ENCODE measurements at regions not wholly inside any gene's neighbourhood (a gene's known extent, or its start where the extent isn't known, plus 50 kb on each side); places are given as distances from the start of the nearest gene placed in this dataset.
"Not testable (repeated sequence)": the region's sequence is repeated elsewhere in the genome, so short reads cannot be mapped to it uniquely, and the experiment has no call there.

GRCh38 chr5:14054111-14054854 is 88.9 kb upstream of the TRIO start:
- DNase-seq = no peak

GRCh38 chr5:14050821-14051220 is 92.3 kb upstream of the TRIO start:
- DNase-seq = no peak

- no peak for DNase-seq
Measured at GRCh38 chr5:14048434-14048833, 94.7 kb upstream of the TRIO start.

- no peak for DNase-seq
Measured at GRCh38 chr5:14041528-14042192, 97.2 kb upstream of the DNAH5 start.

DNA sequence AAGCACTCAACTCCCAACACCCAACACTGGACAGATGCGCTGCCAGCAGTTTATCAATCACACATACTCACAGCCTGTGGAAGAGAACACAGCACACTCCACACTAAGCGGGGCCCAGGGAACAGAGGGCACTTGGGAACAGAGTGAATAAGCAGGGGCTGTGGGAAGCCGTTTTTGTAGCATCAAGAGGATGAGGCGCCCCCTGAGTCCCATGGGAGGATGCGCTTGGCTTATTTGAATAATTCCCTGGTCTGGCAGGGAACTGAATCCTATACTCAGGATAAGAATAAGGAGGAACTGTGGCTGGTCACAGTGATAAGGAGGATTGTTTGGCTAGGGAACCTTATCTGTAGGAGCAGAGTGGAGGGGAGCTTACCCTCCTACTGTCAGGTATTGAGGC is 96.1 kb upstream of the DNAH5 start:
- peak; percentile 39 for DNase-seq

DNA sequence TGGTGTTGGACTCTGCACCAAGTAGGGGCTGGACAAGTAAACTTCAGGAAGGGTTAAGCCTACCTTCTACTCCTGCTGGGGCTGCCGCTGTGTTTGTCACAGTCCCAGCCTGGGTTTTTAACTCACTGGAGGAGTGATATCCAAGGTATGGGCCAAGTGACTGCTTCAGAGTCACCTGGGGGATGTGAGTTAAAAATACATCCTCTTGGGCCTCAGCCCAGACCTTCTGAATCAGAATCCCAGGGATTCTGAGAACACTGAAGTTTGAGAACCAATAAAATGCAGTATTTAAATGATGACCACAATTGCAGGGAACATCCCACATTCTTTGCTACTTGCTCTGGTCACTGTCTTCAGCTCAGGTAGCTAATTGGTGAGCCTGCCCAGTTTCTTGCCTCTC is 95.1 kb upstream of the DNAH5 start:
- peak; percentile 67 for DNase-seq

DNA sequence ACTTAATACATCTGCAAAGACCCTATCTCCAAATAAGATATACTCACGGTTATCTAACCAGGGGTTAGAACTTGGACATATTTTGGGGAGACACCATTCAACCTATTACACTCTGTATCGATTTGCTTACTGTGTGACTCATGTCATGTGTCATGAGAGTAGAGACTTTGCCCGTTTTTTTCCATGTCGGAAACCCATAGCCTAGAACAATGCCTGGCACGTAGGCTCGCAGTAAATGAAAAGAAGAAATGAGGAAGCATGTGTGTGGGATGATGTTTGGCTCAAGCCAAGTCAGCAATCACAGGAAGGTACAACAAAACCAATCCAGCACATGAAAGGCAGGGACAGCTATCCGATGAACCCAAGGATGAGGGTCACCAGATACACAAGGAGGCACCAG is 94.6 kb upstream of the DNAH5 start:
- DNase-seq = peak; percentile 39

DNA sequence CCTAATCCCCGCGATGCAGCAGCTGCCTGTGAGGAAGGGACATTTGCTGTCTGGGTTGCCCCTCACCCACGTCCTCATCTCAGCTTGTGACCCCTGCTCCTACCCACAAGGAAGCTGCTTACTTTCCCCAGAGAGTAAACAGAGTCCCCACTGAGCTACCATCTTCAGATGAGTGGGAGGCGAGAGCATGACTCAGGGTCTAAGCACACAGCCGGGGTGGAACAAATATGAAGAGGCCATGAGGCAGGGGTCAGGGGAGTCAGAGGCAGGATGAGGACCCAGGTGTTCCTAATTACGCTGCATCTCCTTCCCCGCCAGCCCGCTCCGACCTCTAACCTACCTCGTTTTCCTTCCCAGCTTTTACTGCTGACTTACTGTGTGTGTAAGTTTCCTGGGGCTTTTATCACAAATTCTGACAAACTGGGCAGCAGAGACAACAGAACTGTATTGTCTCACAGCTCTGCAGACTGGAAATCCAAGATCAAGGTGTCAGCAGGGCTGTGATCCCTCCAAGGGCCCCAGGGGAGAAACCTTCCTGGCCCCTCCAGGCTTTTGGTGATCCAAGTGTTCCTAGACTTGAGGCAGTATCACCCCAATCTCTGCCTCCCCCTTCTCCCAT is 94.0 kb upstream of the DNAH5 start:
- DNase-seq = peak; percentile 92

GRCh38 chr5:14036947-14037346 is 92.5 kb upstream of the DNAH5 start:
- no peak for DNase-seq

DNA sequence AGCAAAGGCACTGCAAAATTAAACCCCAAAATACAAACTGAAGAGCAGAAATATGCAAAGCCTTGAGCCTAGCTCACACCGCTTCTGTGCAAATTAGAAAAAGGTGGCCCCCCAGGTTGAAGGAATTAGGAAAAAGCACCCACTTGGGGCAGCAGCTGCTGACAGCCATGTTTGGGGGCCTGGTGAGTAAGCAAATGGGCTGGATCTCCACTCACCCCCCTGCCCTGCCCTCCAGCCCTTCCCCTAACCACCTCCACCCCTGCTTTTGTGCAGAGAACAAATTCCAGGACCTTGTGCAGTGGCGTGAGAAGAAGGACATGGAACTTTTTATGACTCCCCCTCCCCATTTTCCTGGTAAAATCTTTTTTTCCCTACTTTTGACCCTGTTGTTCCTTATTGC is 92.0 kb upstream of the DNAH5 start:
- DNase-seq = peak; percentile 72

- peak; percentile 100 for DNase-seq
Measured at GRCh38 chr5:14035859-14036503, 91.5 kb upstream of the DNAH5 start.

DNA sequence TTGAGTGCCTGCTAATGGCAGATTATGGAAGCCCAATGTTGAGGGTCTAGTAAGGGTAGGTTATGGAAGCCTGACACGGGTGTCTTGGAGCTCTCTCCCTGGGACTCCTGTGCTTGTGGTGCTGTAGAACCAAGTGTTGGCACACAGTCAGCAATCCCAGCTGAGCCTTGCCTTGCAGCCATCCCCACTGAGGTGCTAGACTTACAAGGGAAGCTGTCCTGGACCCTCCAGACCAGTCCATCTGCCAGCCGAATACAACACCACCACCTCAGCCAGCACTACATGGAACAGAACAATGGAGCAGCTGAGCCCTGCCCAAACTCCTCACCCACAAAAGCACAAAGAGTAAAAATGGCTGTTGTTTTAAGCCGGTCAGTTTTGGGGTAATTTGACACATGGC is 90.5 kb upstream of the DNAH5 start:
- no peak for DNase-seq

GRCh38 chr5:14032918-14033317 is 88.4 kb upstream of the DNAH5 start:
- DNase-seq = peak; percentile 66

GRCh38 chr5:14028938-14029584 is 84.6 kb upstream of the DNAH5 start:
- no peak for DNase-seq

GRCh38 chr5:14028188-14028587 is 83.7 kb upstream of the DNAH5 start:
- no peak for DNase-seq

DNA sequence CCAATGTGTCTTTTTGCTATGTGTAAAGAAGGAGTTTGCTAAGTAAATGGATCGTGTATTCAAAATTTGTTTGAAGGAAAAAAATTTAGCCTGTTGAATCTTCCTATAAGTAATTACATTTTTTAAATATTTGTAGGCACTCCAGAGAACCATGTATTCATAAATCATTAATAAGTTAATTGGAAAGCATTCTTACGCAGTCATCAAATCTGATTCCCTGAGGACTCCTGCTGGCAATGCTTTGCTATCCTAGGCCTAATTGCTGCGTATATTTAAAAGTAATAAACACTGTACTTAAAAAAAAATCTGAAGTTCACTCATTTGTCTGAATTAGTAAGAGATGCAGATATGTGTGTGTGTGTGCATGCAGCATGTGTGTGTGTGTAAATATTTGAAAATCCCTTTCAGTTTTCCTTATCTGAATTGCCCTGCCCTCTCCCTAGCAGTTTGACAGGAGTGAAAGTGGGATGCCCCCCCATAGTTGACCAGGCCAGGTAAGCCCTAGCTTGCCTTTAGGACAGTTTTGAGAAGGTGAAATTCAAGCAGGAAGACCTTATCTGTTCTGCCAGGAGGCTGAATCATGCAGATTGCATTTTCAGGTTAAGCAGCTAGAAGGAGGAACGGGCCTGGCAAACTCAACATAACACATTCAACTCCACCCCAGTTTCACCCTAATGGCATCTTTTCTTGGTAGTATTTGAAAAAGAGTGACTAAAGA is 81.2 kb upstream of the DNAH5 start:
- peak; percentile 55 for DNase-seq

- no peak for DNase-seq
Measured at GRCh38 chr5:14022971-14023370, 78.5 kb upstream of the DNAH5 start.

DNA sequence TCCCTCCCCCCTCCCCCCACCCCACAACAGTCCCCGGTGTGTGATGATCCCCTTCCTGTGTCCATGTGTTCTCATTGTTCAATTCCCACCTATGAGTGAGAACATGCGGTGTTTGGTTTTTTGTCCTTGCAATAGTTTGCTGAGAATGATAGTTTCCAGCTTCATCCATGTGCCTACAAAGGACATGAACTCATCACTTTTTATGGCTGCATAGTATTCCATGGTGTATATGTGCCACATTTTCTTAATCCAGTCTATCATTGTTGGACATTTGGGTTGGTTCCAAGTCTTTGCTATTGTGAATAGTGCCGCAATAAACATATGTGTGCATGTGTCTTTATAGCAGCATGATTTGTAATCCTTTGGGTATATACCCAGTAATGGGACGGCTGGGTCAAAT is 76.5 kb upstream of the DNAH5 start:
- DNase-seq = not testable (repeated sequence)

- DNase-seq = no peak
Measured at GRCh38 chr5:14019768-14020290, 75.3 kb upstream of the DNAH5 start.

DNA sequence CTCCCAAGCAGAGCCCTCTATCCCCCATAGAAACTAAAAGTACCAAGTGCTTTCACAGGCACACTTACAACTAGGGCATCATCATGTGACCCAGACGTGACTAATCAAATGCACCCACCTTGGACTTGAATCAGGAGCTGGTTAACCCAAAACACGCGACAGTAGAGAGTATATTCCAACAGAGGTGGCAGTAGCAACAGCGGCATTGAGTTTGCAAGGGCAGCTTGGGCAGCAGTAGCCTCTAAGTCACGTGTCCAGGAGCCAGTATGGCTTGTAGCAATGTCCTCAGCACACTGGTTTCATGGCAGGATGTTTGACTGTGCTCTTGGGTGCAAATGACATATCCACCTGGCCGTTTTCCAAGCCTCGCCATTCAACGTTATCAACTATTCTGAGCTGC is 73.4 kb upstream of the DNAH5 start:
- no peak for DNase-seq

GRCh38 chr5:14016549-14016948 is 72.1 kb upstream of the DNAH5 start:
- DNase-seq = no peak
